GM23248 (cell line): ENCODE measurements at regions not wholly inside any gene's neighbourhood (a gene's known extent, or its start where the extent isn't known, plus 50 kb on each side); places are given as distances from the start of the nearest gene placed in this dataset.

Experiments used
- DNase-seq: peaks from one replicate; pipeline ENCODE4 v3.0.0-alpha.2; 2015
- H2AFZ ChIP-seq: fragments of 200-600 bp; sonication (generic); 2 replicates; pipeline ENCODE4 v1.6.1; 2016; ENCODE audit warnings: antibody characterized with exemption
- H3F3A ChIP-seq: fragments of 200-600 bp; sonication (generic); 2 replicates; pipeline ENCODE4 v1.6.1; 2016; ENCODE audit warnings: mild to moderate bottlenecking, antibody characterized with exemption, mixed run types; ENCODE audit not compliant: insufficient read depth
- H3K27ac ChIP-seq: fragments of 200-600 bp; sonication (generic); 2 replicates; pipeline ENCODE4 v1.5.1; 2016; ENCODE audit warnings: mild to moderate bottlenecking
- H3K27me3 ChIP-seq: fragments of 200-600 bp; sonication (generic); replicated peaks from 2 replicates; pipeline ENCODE4 v1.6.1; 2016; ENCODE audit warnings: mild to moderate bottlenecking; ENCODE audit not compliant: insufficient read depth
- H3K36me3 ChIP-seq: fragments of 200-600 bp; sonication (generic); 2 replicates; pipeline ENCODE4 v1.6.1; 2016; ENCODE audit warnings: low read depth, mild to moderate bottlenecking
- H3K4me1 ChIP-seq: fragments of 200-600 bp; sonication (generic); 2 replicates; pipeline ENCODE4 v1.6.1; 2016; ENCODE audit warnings: mild to moderate bottlenecking; ENCODE audit not compliant: insufficient read depth
- H3K4me2 ChIP-seq: fragments of 200-600 bp; sonication (generic); one replicate; pipeline ENCODE4 v1.6.1; 2016; ENCODE audit warnings: mild to moderate bottlenecking; ENCODE audit not compliant: unreplicated experiment
- H3K4me3 ChIP-seq: fragments of 200-600 bp; sonication (generic); 2 replicates; pipeline ENCODE4 v1.5.1; 2016; ENCODE audit warnings: mild to moderate bottlenecking
- H3K79me2 ChIP-seq: fragments of 200-600 bp; sonication (generic); 2 replicates; pipeline ENCODE4 v1.6.1; 2016; ENCODE audit warnings: mild to moderate bottlenecking; ENCODE audit not compliant: insufficient read depth
- H3K9ac ChIP-seq: fragments of 200-600 bp; sonication (generic); 2 replicates; pipeline ENCODE4 v1.6.1; 2016; ENCODE audit warnings: mild to moderate bottlenecking
- H3K9me2 ChIP-seq: fragments of 200-600 bp; sonication (generic); 2 replicates; pipeline ENCODE4 v1.6.1; 2016; ENCODE audit warnings: mixed run types, mild to moderate bottlenecking, moderate library complexity; ENCODE audit not compliant: insufficient read depth
- H3K9me3 ChIP-seq: fragments of 200-600 bp; sonication (generic); one replicate; pipeline ENCODE4 v1.6.1; 2017; ENCODE audit warnings: low read depth
- H4K20me1 ChIP-seq: fragments of 200-600 bp; sonication (generic); 2 replicates; pipeline ENCODE4 v1.6.0; 2016; ENCODE audit not compliant: insufficient read depth
- EZH2 ChIP-seq: fragments of 200-600 bp; sonication (generic); IDR thresholded peaks from 2 replicates; pipeline ENCODE4 v1.6.1; 2018; ENCODE audit warnings: antibody characterized with exemption, mild to moderate bottlenecking; ENCODE audit not compliant: insufficient read depth, poor library complexity, severe bottlenecking
- EZH2phosphoT487 ChIP-seq: fragments of 200-600 bp; sonication (generic); IDR thresholded peaks from 2 replicates; pipeline ENCODE4 v1.6.1; 2018; ENCODE audit warnings: antibody characterized with exemption, moderate library complexity, mild to moderate bottlenecking, low read depth; ENCODE audit not compliant: insufficient read depth
- WGBS, 2 experiments: methylation state at CpG; one replicate each; pipeline ENCODE4 v1.1.6; 2015 to 2017; ENCODE audit warnings: low lambda C conversion rate in 2 of 2, low coverage in 1 of 2; ENCODE audit errors: missing lambda C conversion rate in 2 of 2; 5-methylcytosine and 5-hydroxymethylcytosine counted together
- in situ Hi-C: fragments of 300-500 bp; cut with MboI; formaldehyde crosslinking; loops from 2 replicates; pipeline ENCODE4 v1.15.0; 2020

GRCh38 chr12:45627407-45628069, 102.0 kb upstream of the ARID2 start:
- DNase-seq: no peak
- H3K9ac ChIP-seq: no peak overlapping the region
- no peak overlapping the region for H3K27ac ChIP-seq
- H3K79me2 ChIP-seq: no peaks in the 10 kb centered on the region
- H4K20me1 ChIP-seq: no peaks in the 10 kb centered on the region
- H3K36me3 ChIP-seq: no peaks in the 10 kb centered on the region
- no peak overlapping the region; the same call in 1 of the 2 replicates for H2AFZ ChIP-seq
- H3K9me3 ChIP-seq: no peaks in the 10 kb centered on the region
- no peak overlapping the region for H3K4me3 ChIP-seq
- H3F3A ChIP-seq: no peaks in the 10 kb centered on the region
- H3K4me2 ChIP-seq: no peak overlapping the region
- in situ Hi-C loops: no loop called here
- WGBS, 2 experiments: 43% methylated on average over 6 of the region's 6 CpGs
- no peaks in the 10 kb centered on the region for H3K9me2 ChIP-seq
- no peaks in the 10 kb centered on the region for H3K4me1 ChIP-seq
- no peaks in the 10 kb centered on the region; the same call in 1 of the 2 replicates for H3K27me3 ChIP-seq
- TF ChIP-seq EZH2phosphoT487: no peak
- no peak for TF ChIP-seq EZH2

GRCh38 chr12:45629292-45629691, 100.2 kb upstream of the ARID2 start:
- DNase-seq: no peak
- no peaks in the 10 kb centered on the region for H3K79me2 ChIP-seq
- H3K4me1 ChIP-seq: no peaks in the 10 kb centered on the region
- no peaks in the 10 kb centered on the region for H3F3A ChIP-seq
- no peak overlapping the region for H3K27ac ChIP-seq
- H3K9me3 ChIP-seq: no peaks in the 10 kb centered on the region
- no peaks in the 10 kb centered on the region; the same call in 1 of the 2 replicates for H3K27me3 ChIP-seq
- in situ Hi-C loops: no loop called here
- no peaks in the 10 kb centered on the region for H3K9me2 ChIP-seq
- H2AFZ ChIP-seq: no peak overlapping the region
- H3K9ac ChIP-seq: no peak overlapping the region
- TF ChIP-seq EZH2phosphoT487 (no peak), EZH2 (no peak)
- H3K4me3 ChIP-seq: no peak overlapping the region
- no peak overlapping the region for H3K4me2 ChIP-seq
- no peaks in the 10 kb centered on the region for H4K20me1 ChIP-seq
- H3K36me3 ChIP-seq: no peaks in the 10 kb centered on the region

GRCh38 chr12:45633733-45634132, 95.8 kb upstream of the ARID2 start:
- no peak overlapping the region for H3K4me2 ChIP-seq
- peaks cover 6% of the 10 kb centered on the region; the same call in 1 of the 2 replicates for H3F3A ChIP-seq
- 93 to 100% methylated on average over 1 of the region's 1 CpG for WGBS, 2 experiments
- H4K20me1 ChIP-seq: no peaks in the 10 kb centered on the region
- no peaks in the 10 kb centered on the region for H3K79me2 ChIP-seq
- no peak for TF ChIP-seq EZH2
- no peak for TF ChIP-seq EZH2phosphoT487
- H3K9me3 ChIP-seq: no peaks in the 10 kb centered on the region
- H3K9ac ChIP-seq: no peak overlapping the region
- H3K27ac ChIP-seq: no peak overlapping the region
- no peak overlapping the region for H2AFZ ChIP-seq
- H3K4me3 ChIP-seq: no peak overlapping the region
- H3K4me1 ChIP-seq: no peaks in the 10 kb centered on the region
- no peaks in the 10 kb centered on the region for H3K9me2 ChIP-seq
- no peak for DNase-seq
- H3K36me3 ChIP-seq: no peaks in the 10 kb centered on the region
- H3K27me3 ChIP-seq: no peaks in the 10 kb centered on the region; the same call in 1 of the 2 replicates
- in situ Hi-C loops: no loop called here

GRCh38 chr12:45634273-45634917, 95.1 kb upstream of the ARID2 start:
- H3K36me3 ChIP-seq: no peaks in the 10 kb centered on the region
- H3K27ac ChIP-seq: no peak overlapping the region
- H3K4me1 ChIP-seq: no peaks in the 10 kb centered on the region
- no peaks in the 10 kb centered on the region for H3K79me2 ChIP-seq
- no peaks in the 10 kb centered on the region for H4K20me1 ChIP-seq
- no peak overlapping the region for H2AFZ ChIP-seq
- H3F3A ChIP-seq: peaks cover 6% of the 10 kb centered on the region; the same call in 1 of the 2 replicates
- TF ChIP-seq EZH2: no peak
- TF ChIP-seq EZH2phosphoT487: no peak
- no peak overlapping the region for H3K9ac ChIP-seq
- no peaks in the 10 kb centered on the region; the same call in 1 of the 2 replicates for H3K27me3 ChIP-seq
- no peaks in the 10 kb centered on the region for H3K9me3 ChIP-seq
- in situ Hi-C loops: no loop called here
- no peak for DNase-seq
- 67 to 68% methylated on average over 6 of the region's 6 CpGs for WGBS, 2 experiments
- H3K9me2 ChIP-seq: no peaks in the 10 kb centered on the region
- H3K4me3 ChIP-seq: no peak overlapping the region
- H3K4me2 ChIP-seq: no peak overlapping the region
